ENCODE measurements at regions not wholly inside any gene's neighbourhood (a gene's known extent, or its start where the extent isn't known, plus 50 kb on each side); places are given as distances from the start of the nearest gene placed in this dataset.

- H3K27me3 ChIP-seq: no peaks in the 10 kb centered on the region
- DNase-seq (ENCODE audit: extremely low spot score): no peak
- no peak overlapping the region for H3K27ac ChIP-seq (replicated peaks in 1 of 4)
- H3K4me1 ChIP-seq: no peaks in the 10 kb centered on the region
- intact Hi-C loops (cut with DNase I): no loop called here
- H3K36me3 ChIP-seq: no peaks in the 10 kb centered on the region
- H3K4me3 ChIP-seq: no peak overlapping the region
- TF ChIP-seq POLR2A (IDR thresholded peaks at IDR 0.05; ENCODE audit: low read depth) (no peak), EP300 (IDR thresholded peaks at IDR 0.05) (no peak), POLR2AphosphoS5 (IDR thresholded peaks at IDR 0.05) (no peak), CTCF (IDR thresholded peaks at IDR 0.05) (no peak)
- WGBS: 95% methylated on average over 7 of the region's 7 CpGs
- no peaks in the 10 kb centered on the region for H3K9me3 ChIP-seq
Observed at GRCh38 chr13:108575430-108575829, 54.0 kb upstream of the MYO16 start.

Data from esophagus muscularis mucosa (tissue), 4 donors.